GM19351 (cell line): ENCODE measurements at regions not wholly inside any gene's neighbourhood (a gene's known extent, or its start where the extent isn't known, plus 50 kb on each side); places are given as distances from the start of the nearest gene placed in this dataset.

Source experiments
- ATAC-seq: cut with Tn5 transposase; IDR thresholded peaks from one replicate; pipeline ENCODE4 v1.9.1; 2021; ENCODE audit warnings: mild to moderate bottlenecking, moderate library complexity; ENCODE audit not compliant: unreplicated experiment

- ATAC-seq: peak; percentile 74
These were observed 874.2 kb downstream of the TFAP2A start for GRCh38 chr6:9540534-9541126.

GRCh38 chr6:9540126-9540525 is 874.7 kb downstream of the TFAP2A start:
- ATAC-seq: peak; percentile 6

GRCh38 chr6:9539231-9539755 is 875.6 kb downstream of the TFAP2A start:
- ATAC-seq: no peak

GRCh38 chr6:9537381-9537780 is 877.5 kb downstream of the TFAP2A start:
- no peak for ATAC-seq

GRCh38 chr6:9535106-9535505 is 879.8 kb downstream of the TFAP2A start:
- ATAC-seq: no peak

GRCh38 chr6:9532621-9533557 is 882.0 kb downstream of the TFAP2A start:
- no peak for ATAC-seq

- ATAC-seq: no peak
These were observed 887.1 kb downstream of the TFAP2A start for GRCh38 chr6:9527679-9528286.

GRCh38 chr6:9523462-9523861 is 891.4 kb downstream of the TFAP2A start:
- no peak for ATAC-seq

- ATAC-seq: no peak
These were observed 892.8 kb downstream of the TFAP2A start for GRCh38 chr6:9522101-9522500.

- peak; percentile 51 for ATAC-seq
These were observed 893.7 kb downstream of the TFAP2A start for GRCh38 chr6:9521152-9521530.

GRCh38 chr6:9520417-9521151 is 894.3 kb downstream of the TFAP2A start:
- ATAC-seq: peak; percentile 46

- ATAC-seq: no peak
These were observed 896.4 kb downstream of the TFAP2A start for GRCh38 chr6:9518431-9518830.

- ATAC-seq: no peak
These were observed 897.1 kb downstream of the TFAP2A start for GRCh38 chr6:9517806-9518205.

GRCh38 chr6:9515633-9516606 is 899.0 kb downstream of the TFAP2A start:
- no peak for ATAC-seq

GRCh38 chr6:9514146-9514545 is 900.7 kb downstream of the TFAP2A start:
- ATAC-seq: no peak

- no peak for ATAC-seq
These were observed 903.7 kb downstream of the TFAP2A start for GRCh38 chr6:9511157-9511556.

- ATAC-seq: no peak
These were observed 907.6 kb downstream of the TFAP2A start for GRCh38 chr6:9507136-9507895.

- no peak for ATAC-seq
These were observed 910.7 kb downstream of the TFAP2A start for GRCh38 chr6:9504191-9504590.

GRCh38 chr6:9503111-9503761 is 911.6 kb downstream of the TFAP2A start:
- ATAC-seq: no peak
